HepG2 (cell line): ENCODE measurements at regions not wholly inside any gene's neighbourhood (a gene's known extent, or its start where the extent isn't known, plus 50 kb on each side); places are given as distances from the start of the nearest gene placed in this dataset.

ENCODE experiments used
- ATAC-seq: fragments of 200-7000 bp; cut with Tn5 transposase; 3 replicates; pipeline ENCODE4 v1.9.1; 2020; ENCODE audit warnings: mild to moderate bottlenecking, moderate library complexity
- BruUV-seq: library from RNA; stranded (reverse); fragments of 400-500 nt; replicated peaks from 2 replicates; lab custom pipeline; 2021; lab: Mats Ljungman, UMichigan
- CTCF ChIA-PET: fragments of 300-600 bp; formaldehyde crosslinking; extraction: SDS; loops from one replicate; lab custom pipeline; 2021; ENCODE audit warnings: low total read pairs, inconsistent platforms, low intra/inter-chr PET ratio; lab: Yijun Ruan, JAX
- POLR2A ChIA-PET: fragments of 350-600 bp; sonication (Branson Sonifier 250); formaldehyde crosslinking; loops from one replicate; lab custom pipeline; 2020; ENCODE audit warnings: antibody characterized with exemption, inconsistent platforms; lab: Yijun Ruan, JAX
- DNase-seq: peaks from one replicate; pipeline ENCODE4 v3.0.0-alpha.2; 2015; ENCODE audit warnings: low spot score
- FAIRE-seq: peaks from 3 replicates; lab custom pipeline; 2011; peaks lifted over from hg19 to GRCh38; lab: Jason Lieb, UNC
- H2AFZ ChIP-seq: one replicate; pipeline ENCODE4 v1.6.1; 2011; ENCODE audit warnings: low read length, inconsistent platforms
- H3K27ac ChIP-seq: fragments of 300-600 bp; 3 replicates; pipeline ENCODE4 v1.8.0; 2011; ENCODE audit warnings: mixed run types, mild to moderate bottlenecking, mixed read lengths, low read length, inconsistent platforms; ENCODE audit not compliant: insufficient read depth; ENCODE audit errors: extremely low read length
- H3K27me3 ChIP-seq, 2 experiments: fragments of 200-600 bp in 1 of 2; 2 replicates in 1 of 2; 3 replicates in 1 of 2; pipeline versions ENCODE4 v1.6.0 to v1.8.0; 2011; ENCODE audit warnings: low read length in 2 of 2, mild to moderate bottlenecking in 2 of 2, moderate library complexity in 2 of 2, inconsistent platforms in 1 of 2; ENCODE audit not compliant: insufficient read depth in 2 of 2, control insufficient read depth in 1 of 2
- H3K36me3 ChIP-seq, 2 experiments: fragments of 200-600 bp in 1 of 2; replicated peaks in 1 of 2; 2 replicates in 1 of 2; 3 replicates in 1 of 2; pipeline versions ENCODE4 v1.5.1 to v1.8.0; 2011; ENCODE audit warnings: low read length in 2 of 2, inconsistent platforms in 1 of 2; ENCODE audit not compliant: insufficient read depth in 2 of 2, control insufficient read depth in 1 of 2
- H3K4me1 ChIP-seq: 2 replicates; pipeline ENCODE4 v1.5.1; 2012; ENCODE audit warnings: low read length, inconsistent platforms; ENCODE audit not compliant: insufficient read depth
- H3K4me2 ChIP-seq: 2 replicates; pipeline ENCODE4 v1.6.0; 2011; ENCODE audit warnings: low read depth, low read length, inconsistent platforms
- H3K4me3 ChIP-seq, 3 experiments: fragments of 200-600 bp in 1 of 3; sonication (generic), shearing (Covaris generic) in 1 of 3; replicated peaks in 1 of 3; 2 replicates each; pipeline ENCODE4 v1.5.1; 2011 to 2016; ENCODE audit warnings: low read length in 3 of 3, inconsistent platforms in 2 of 3, low read depth in 2 of 3, mild to moderate bottlenecking in 2 of 3, control low read depth in 1 of 3, mixed read lengths in 1 of 3; ENCODE audit not compliant: insufficient read depth in 1 of 3
- H3K79me2 ChIP-seq: one replicate; pipeline ENCODE4 v1.6.1; 2011; ENCODE audit warnings: low read length, inconsistent platforms; ENCODE audit not compliant: insufficient read depth
- H3K9ac ChIP-seq: 2 replicates; pipeline ENCODE4 v1.6.0; 2011; ENCODE audit warnings: mild to moderate bottlenecking, low read depth, low read length, inconsistent platforms; ENCODE audit not compliant: insufficient read depth
- H3K9me3 ChIP-seq: 2 replicates; pipeline ENCODE4 v1.5.1; 2012; ENCODE audit warnings: mild to moderate bottlenecking, low read length
- H4K20me1 ChIP-seq: 2 replicates; pipeline ENCODE4 v1.6.0; 2011; ENCODE audit warnings: inconsistent platforms, mild to moderate bottlenecking, low read length, moderate library complexity; ENCODE audit not compliant: insufficient read depth
- ATM ChIP-seq: fragments of 450-650 bp; IDR thresholded peaks from 2 replicates; pipeline ENCODE4 v1.7.1; 2017; ENCODE audit warnings: mild to moderate bottlenecking, borderline replicate concordance
- HMG20B ChIP-seq: conservative IDR thresholded peaks from 2 replicates; pipeline ENCODE4 v1.6.1; 2016; ENCODE audit warnings: missing genetic modification reagents, missing compliant biosample characterization
- PCBP1 ChIP-seq: fragments of 200-400 bp; formaldehyde crosslinking; IDR thresholded peaks from 2 replicates; pipeline ENCODE4 v1.6.1; 2017; ENCODE audit warnings: mild to moderate bottlenecking, low read depth, low read length, borderline replicate concordance
- RFX5 ChIP-seq: IDR thresholded peaks from 2 replicates; pipeline ENCODE4 v1.6.1; 2011; ENCODE audit warnings: low read depth, low read length, improper control_type of control experiment
- SATB2 ChIP-seq: sonication (generic); formaldehyde crosslinking; IDR thresholded peaks from 2 replicates; pipeline ENCODE4 v1.5.0; 2020; ENCODE audit warnings: missing genetic modification reagents
- SCMH1 ChIP-seq: sonication (generic); formaldehyde crosslinking; IDR thresholded peaks from 2 replicates; pipeline ENCODE4 v1.9.0; 2021; ENCODE audit warnings: missing genetic modification reagents, mild to moderate bottlenecking, borderline replicate concordance
- ZBTB4 ChIP-seq: sonication (generic); formaldehyde crosslinking; IDR thresholded peaks from 2 replicates; pipeline ENCODE4 v1.4.0; 2020; ENCODE audit warnings: missing genetic modification reagents, mild to moderate bottlenecking, borderline replicate concordance
- ZFP62 ChIP-seq: sonication (generic); formaldehyde crosslinking; IDR thresholded peaks from 2 replicates; pipeline ENCODE4 v1.4.0; 2020; ENCODE audit warnings: missing genetic modification reagents
- ZNF136 ChIP-seq: sonication (generic); formaldehyde crosslinking; IDR thresholded peaks from 2 replicates; pipeline ENCODE4 v1.8.1; 2022; ENCODE audit warnings: low read depth, mild to moderate bottlenecking, moderate library complexity, missing genetic modification reagents
- WGBS: methylation state at CpG from one replicate; pipeline ENCODE4 v1.1.6; 2017; ENCODE audit warnings: low lambda C conversion rate; 5-methylcytosine and 5-hydroxymethylcytosine counted together
- in situ Hi-C: cut with HindIII; loops from 2 replicates; pipeline ENCODE4 v1.10.0; 2017; ENCODE audit warnings: low pct_unique_long_range_greater_than_20kb; ENCODE audit not compliant: extremely low pct_ligation_motif_present
- intact Hi-C: fragments of 100-400 bp; cut with micrococcal nuclease; formaldehyde crosslinking; loops from one replicate; pipeline ENCODE4 v1.10.0; 2022; ENCODE audit not compliant: unreplicated experiment
- TF ChIP-seq, protein P1 (sequence below): IDR thresholded peaks from 2 replicates; pipeline ENCODE4 v1.6.1; 2012; ENCODE audit warnings: low read depth, low read length, improper control_type of control experiment

DNA sequence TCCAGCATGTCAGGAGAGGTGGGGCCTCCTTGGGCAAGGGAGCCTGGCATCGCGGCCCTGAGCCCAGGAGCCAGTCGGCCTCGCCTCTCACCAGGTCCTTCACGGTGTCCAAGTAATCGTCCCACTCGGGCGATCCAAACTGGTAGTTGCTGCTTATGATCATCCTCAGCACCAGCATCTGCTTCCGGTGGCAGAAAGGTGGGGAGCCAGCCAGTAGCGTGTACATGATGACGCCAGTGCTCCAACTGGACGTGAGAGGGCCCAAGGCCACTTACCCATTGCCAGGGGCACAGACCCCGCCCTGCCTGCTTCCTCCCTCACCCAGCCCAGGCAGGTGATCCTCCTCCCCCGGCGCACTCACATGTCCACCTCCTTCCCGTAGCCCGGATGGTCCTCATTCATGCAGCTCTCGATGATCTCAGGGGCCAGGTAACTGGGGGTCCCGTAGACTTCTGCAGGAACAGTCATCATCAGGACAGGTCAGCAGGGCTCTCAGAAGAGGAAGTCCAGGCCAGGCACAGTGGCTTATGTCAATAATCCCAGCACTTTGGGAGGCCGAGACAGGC is 214.7 kb downstream of the OR4C45 start (continued):
- TF ChIP-seq ZBTB4 (CRISPR knock-in tag): no peak

GRCh38 chr11:50267851-50268250 is 235.2 kb downstream of the OR4C45 start:
- H3K4me3 ChIP-seq: no peak overlapping the region
- no peak overlapping the region for H2AFZ ChIP-seq
- H3K4me1 ChIP-seq: no peaks in the 10 kb centered on the region
- H3K4me2 ChIP-seq: no peak overlapping the region
- H3K36me3 ChIP-seq: no peaks in the 10 kb centered on the region
- no peaks in the 10 kb centered on the region for H4K20me1 ChIP-seq
- POLR2A ChIA-PET: no interaction called here
- H3K27me3 ChIP-seq: no peaks in the 10 kb centered on the region
- in situ Hi-C loops: no loop called here
- no peak overlapping the region for H3K27ac ChIP-seq
- peaks cover 54% of the 10 kb centered on the region for H3K9me3 ChIP-seq
- intact Hi-C loops: no loop called here
- no peak for TF ChIP-seq SATB2 (CRISPR knock-in tag)
- no peak for TF ChIP-seq HMG20B
- no peak for TF ChIP-seq PCBP1
- no peak for TF ChIP-seq ZFP62
- TF ChIP-seq ATM: no peak
- TF ChIP-seq ZNF136: no peak
- TF ChIP-seq SCMH1 (CRISPR knock-in tag): no peak
- TF ChIP-seq, protein P1, sequence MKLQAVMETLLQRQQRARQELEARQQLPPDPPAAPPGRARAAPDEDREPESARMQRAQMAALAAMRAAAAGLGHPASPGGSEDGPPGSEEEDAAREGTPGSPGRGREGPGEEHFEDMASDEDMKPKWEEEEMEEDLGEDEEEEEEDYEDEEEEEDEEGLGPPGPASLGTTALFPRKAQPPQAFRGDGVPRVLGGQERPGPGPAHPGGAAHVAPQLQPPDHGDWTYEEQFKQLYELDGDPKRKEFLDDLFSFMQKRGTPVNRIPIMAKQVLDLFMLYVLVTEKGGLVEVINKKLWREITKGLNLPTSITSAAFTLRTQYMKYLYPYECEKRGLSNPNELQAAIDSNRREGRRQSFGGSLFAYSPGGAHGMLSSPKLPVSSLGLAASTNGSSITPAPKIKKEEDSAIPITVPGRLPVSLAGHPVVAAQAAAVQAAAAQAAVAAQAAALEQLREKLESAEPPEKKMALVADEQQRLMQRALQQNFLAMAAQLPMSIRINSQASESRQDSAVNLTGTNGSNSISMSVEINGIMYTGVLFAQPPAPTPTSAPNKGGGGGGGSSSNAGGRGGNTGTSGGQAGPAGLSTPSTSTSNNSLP: no peak
- TF ChIP-seq RFX5: no peak
- 48% methylated on average over 11 of the region's 26 CpGs for WGBS
- FAIRE-seq: no peak
- CTCF ChIA-PET: no interaction called here
- no peak for DNase-seq
- ATAC-seq: no peak
- BruUV-seq: no TSS peak
- no peaks in the 10 kb centered on the region for H3K79me2 ChIP-seq
- no peak overlapping the region for H3K9ac ChIP-seq
